BJ (cell line): ENCODE measurements at regions not wholly inside any gene's neighbourhood (a gene's known extent, or its start where the extent isn't known, plus 50 kb on each side); places are given as distances from the start of the nearest gene placed in this dataset.

Source experiments
- CTCF ChIA-PET: fragments of 350-600 bp; formaldehyde crosslinking; extraction: SDS; loops from one replicate; lab custom pipeline; 2021; ENCODE audit warnings: antibody characterized with exemption, inconsistent platforms; lab: Yijun Ruan, JAX
- POLR2A ChIA-PET: fragments of 300-600 bp; sonication (Branson Sonifier 250); formaldehyde crosslinking; extraction: SDS; loops from one replicate; lab custom pipeline; 2021; ENCODE audit warnings: antibody characterized with exemption; lab: Charles Lee
- DNase-seq: peaks from one replicate; pipeline ENCODE4 v3.0.0-alpha.2; 2011; ENCODE audit warnings: low read depth
- H3K27me3 ChIP-seq: 2 replicates; pipeline ENCODE4 v1.6.0; 2011; ENCODE audit warnings: low read length; ENCODE audit not compliant: control insufficient read depth, insufficient read depth
- H3K36me3 ChIP-seq: 2 replicates; pipeline ENCODE4 v1.5.1; 2011; ENCODE audit warnings: low read length; ENCODE audit not compliant: control insufficient read depth, insufficient read depth
- H3K4me3 ChIP-seq: 2 replicates; pipeline ENCODE4 v1.5.1; 2011; ENCODE audit warnings: low read depth, mild to moderate bottlenecking, control low read depth, low read length
- TF ChIP-seq, protein P1 (sequence below): IDR thresholded peaks from 2 replicates; pipeline ENCODE4 v1.5.1; 2011; ENCODE audit warnings: low read depth, mild to moderate bottlenecking, control low read depth, inconsistent platforms, low read length, moderate library complexity; ENCODE audit not compliant: insufficient read depth

DNA sequence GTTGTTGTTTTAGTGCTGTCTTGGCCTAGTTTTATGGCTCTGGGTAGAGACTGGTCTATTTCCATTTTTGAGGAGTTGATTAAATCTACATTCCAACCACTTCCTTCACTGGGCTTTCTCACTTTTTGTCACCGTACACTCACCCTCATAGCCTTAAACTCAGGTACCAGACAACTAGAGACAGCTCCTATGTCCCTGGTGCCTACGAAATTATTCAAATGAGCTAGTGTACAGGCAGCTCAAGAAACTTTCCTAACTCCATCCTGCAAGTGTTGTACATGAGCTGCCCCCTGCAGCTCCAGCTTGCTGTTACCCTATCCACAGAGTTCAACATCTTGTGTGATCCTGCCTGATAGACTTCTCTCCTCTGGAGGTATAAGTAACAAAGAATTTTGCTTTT is 704.8 kb upstream of the RGS18 start:
- TF ChIP-seq, protein P1, sequence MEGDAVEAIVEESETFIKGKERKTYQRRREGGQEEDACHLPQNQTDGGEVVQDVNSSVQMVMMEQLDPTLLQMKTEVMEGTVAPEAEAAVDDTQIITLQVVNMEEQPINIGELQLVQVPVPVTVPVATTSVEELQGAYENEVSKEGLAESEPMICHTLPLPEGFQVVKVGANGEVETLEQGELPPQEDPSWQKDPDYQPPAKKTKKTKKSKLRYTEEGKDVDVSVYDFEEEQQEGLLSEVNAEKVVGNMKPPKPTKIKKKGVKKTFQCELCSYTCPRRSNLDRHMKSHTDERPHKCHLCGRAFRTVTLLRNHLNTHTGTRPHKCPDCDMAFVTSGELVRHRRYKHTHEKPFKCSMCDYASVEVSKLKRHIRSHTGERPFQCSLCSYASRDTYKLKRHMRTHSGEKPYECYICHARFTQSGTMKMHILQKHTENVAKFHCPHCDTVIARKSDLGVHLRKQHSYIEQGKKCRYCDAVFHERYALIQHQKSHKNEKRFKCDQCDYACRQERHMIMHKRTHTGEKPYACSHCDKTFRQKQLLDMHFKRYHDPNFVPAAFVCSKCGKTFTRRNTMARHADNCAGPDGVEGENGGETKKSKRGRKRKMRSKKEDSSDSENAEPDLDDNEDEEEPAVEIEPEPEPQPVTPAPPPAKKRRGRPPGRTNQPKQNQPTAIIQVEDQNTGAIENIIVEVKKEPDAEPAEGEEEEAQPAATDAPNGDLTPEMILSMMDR, result no peak
- Histone ChIP-seq H3K36me3 (no peaks in the 10 kb centered on the region), H3K4me3 (no peak overlapping the region), H3K27me3 (no peaks in the 10 kb centered on the region)
- CTCF ChIA-PET, result no interaction called here
- POLR2A ChIA-PET, result interaction anchor here (0.5 kb wide), 1 partner anchor 20 kb away, joined by 9 read pairs; no protein-coding TSS in a partner anchor
- no peak for DNase-seq

DNA sequence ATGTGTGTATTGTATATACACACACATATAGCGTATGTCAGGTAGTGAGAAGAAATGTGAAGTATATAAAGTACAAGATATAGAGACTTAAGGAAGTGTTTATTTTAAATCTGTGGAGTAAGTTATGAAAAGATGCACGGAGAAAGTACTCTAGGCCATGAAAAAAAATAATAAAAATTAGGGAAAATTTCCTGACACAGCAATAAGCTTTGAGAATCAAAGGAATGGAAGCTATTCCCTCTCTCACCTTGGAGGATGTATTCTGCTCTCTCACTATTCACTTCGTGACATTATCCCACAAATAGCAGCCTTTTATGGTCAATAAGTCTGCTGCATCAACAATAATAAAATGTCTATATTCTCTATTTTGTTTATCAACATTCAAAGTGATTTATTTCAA is 700.4 kb upstream of the RGS18 start:
- no peaks in the 10 kb centered on the region for H3K36me3 ChIP-seq
- no peaks in the 10 kb centered on the region for H3K27me3 ChIP-seq
- ChIA-PET CTCF (no interaction called here), POLR2A (no interaction called here)
- H3K4me3 ChIP-seq, result no peak overlapping the region
- DNase-seq, result no peak
- TF ChIP-seq, protein P1, result no peak

DNA sequence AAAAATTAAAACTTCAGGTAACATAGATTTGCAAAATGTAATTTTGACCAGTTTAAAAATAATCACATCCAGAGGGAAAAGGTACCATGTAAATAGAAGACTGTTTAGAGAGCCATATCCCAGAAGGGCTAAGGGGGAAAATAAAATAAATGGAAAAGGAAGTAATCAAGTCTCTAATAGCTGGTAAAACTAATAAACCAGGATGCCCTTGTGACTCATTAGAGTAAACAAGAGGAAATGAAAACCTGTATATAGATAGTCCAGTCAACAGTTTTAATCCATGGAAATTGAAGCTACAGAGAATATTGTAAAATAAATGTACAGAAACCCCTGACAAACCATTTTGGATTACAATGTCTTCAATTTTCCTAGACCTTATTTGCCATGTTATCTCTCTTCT is 698.0 kb upstream of the RGS18 start:
- Histone ChIP-seq H3K36me3 (no peaks in the 10 kb centered on the region), H3K4me3 (no peak overlapping the region), H3K27me3 (no peaks in the 10 kb centered on the region)
- TF ChIP-seq, protein P1, result no peak
- ChIA-PET POLR2A (no interaction called here), CTCF (interaction anchor here (0.6 kb wide), 1 partner anchor 243 kb away, joined by 4 read pairs; no protein-coding TSS in a partner anchor)
- no peak for DNase-seq

DNA sequence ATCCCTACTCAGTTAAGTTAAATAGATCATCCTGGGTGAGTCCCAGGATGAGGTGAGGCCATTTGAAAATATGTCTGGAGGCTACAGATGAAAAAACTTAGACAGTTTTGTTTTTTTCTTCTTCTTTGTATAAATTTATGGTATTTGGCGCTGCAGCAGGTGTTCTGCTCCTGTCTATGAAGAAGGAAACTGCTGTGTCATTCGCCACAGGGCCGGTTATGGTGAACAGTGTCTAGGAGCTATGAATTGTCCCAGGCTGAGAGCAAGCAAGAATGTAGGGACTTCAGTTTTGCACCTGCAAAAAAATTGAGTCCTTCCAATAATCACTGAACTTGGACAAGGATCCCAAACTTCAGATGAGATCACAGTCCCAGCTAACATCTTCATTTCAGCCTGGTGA is 674.3 kb upstream of the RGS18 start:
- no peak for DNase-seq
- H3K4me3 ChIP-seq, result no peak overlapping the region
- TF ChIP-seq, protein P1, result no peak
- ChIA-PET POLR2A (no interaction called here), CTCF (no interaction called here)
- H3K36me3 ChIP-seq, result no peaks in the 10 kb centered on the region
- no peaks in the 10 kb centered on the region for H3K27me3 ChIP-seq

DNA sequence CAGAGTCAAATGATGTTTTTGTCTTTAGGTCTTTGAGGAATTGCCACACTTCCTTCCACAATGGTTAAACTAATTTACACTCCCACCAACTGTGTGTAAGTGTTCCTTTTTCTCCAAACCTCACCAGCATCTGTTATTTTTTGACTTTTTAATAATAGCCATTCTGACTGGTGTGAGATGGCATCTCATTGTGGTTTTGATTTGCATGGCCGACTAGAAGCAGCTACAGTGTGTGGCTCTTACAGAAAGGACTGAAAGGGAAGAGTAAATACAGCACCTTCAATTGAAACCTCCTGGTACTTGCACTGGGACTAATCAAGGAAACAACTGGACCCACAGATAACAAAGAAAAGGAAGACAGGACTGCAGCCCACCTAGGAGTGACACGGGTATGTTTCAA is 668.0 kb upstream of the RGS18 start:
- Histone ChIP-seq H3K36me3 (no peaks in the 10 kb centered on the region), H3K27me3 (no peaks in the 10 kb centered on the region), H3K4me3 (no peak overlapping the region)
- CTCF ChIA-PET, result no interaction called here
- no peak for DNase-seq
- POLR2A ChIA-PET, result no interaction called here
- TF ChIP-seq, protein P1, result no peak
